ENCODE measurements at regions not wholly inside any gene's neighbourhood (a gene's known extent, or its start where the extent isn't known, plus 50 kb on each side); places are given as distances from the start of the nearest gene placed in this dataset.

GRCh38 chr15:95226835-95227234, 995.5 kb downstream of the MCTP2 start:
- Histone ChIP-seq H3K4me3 (no peak overlapping the region), H3K4me1 (no peaks in the 10 kb centered on the region), H3K9me3 (peaks cover 5 to 20% of the 10 kb centered on the region in 2 donors), H3K27me3 (no peaks in the 10 kb centered on the region), H3K27ac (no peak overlapping the region), H3K36me3 (no peaks in the 10 kb centered on the region)
- DNase-seq (no peak), ATAC-seq (no peak)
- intact Hi-C loops (cut with DNase I) = no loop called here
- TF ChIP-seq CTCF (IDR thresholded peaks at IDR 0.05) = no peak

GRCh38 chr15:95227235-95227634, 995.9 kb downstream of the MCTP2 start:
- Histone ChIP-seq H3K4me3 (no peak overlapping the region), H3K36me3 (no peaks in the 10 kb centered on the region), H3K27me3 (no peaks in the 10 kb centered on the region), H3K4me1 (no peaks in the 10 kb centered on the region), H3K27ac (no peak overlapping the region), H3K9me3 (peaks cover 5 to 20% of the 10 kb centered on the region in 2 donors)
- TF ChIP-seq CTCF (IDR thresholded peaks at IDR 0.05) = no peak
- ATAC-seq (no peak), DNase-seq (no peak)
- intact Hi-C loops (cut with DNase I) = no loop called here

- Histone ChIP-seq H3K27me3 (no peaks in the 10 kb centered on the region), H3K27ac (no peak overlapping the region), H3K4me3 (no peak overlapping the region), H3K36me3 (no peaks in the 10 kb centered on the region), H3K4me1 (no peaks in the 10 kb centered on the region), H3K9me3 (peaks cover 0 to 4% of the 10 kb centered on the region in 2 donors)
- TF ChIP-seq CTCF (IDR thresholded peaks at IDR 0.05) = no peak
- ATAC-seq = no peak
- intact Hi-C loops (cut with DNase I) = no loop called here
- no peak for DNase-seq
These were observed 997.6 kb downstream of the MCTP2 start for GRCh38 chr15:95228856-95229555.

GRCh38 chr15:95235033-95235432, 1003.7 kb downstream of the MCTP2 start:
- DNase-seq (no peak), ATAC-seq (no peak)
- peaks cover 0 to 20% of the 10 kb centered on the region in 2 donors for H3K9me3 ChIP-seq

More at GRCh38 chr15:95235033-95235432, 1003.7 kb downstream of the MCTP2 start:
- H3K36me3 ChIP-seq = no peaks in the 10 kb centered on the region
- H3K27me3 ChIP-seq = no peaks in the 10 kb centered on the region
- no peak overlapping the region for H3K27ac ChIP-seq
- no peak for TF ChIP-seq CTCF (IDR thresholded peaks at IDR 0.05)
- no peak overlapping the region for H3K4me3 ChIP-seq
- intact Hi-C loops (cut with DNase I) = no loop called here
- no peaks in the 10 kb centered on the region for H3K4me1 ChIP-seq
